Epithelial cell of esophagus (primary cell): ENCODE measurements at regions not wholly inside any gene's neighbourhood (a gene's known extent, or its start where the extent isn't known, plus 50 kb on each side); places are given as distances from the start of the nearest gene placed in this dataset.
"Not testable (repeated sequence)": the region's sequence is repeated elsewhere in the genome, so short reads cannot be mapped to it uniquely, and the experiment has no call there.

ENCODE experiments used
- DNase-seq: peaks from one replicate; pipeline ENCODE4 v3.0.0; 2010; ENCODE audit warnings: low read depth
- H3K4me3 ChIP-seq: 2 replicates; pipeline ENCODE4 v1.5.1; 2011; ENCODE audit warnings: mild to moderate bottlenecking, low read length, control low read depth
- CTCF ChIP-seq: IDR thresholded peaks from 2 replicates; pipeline ENCODE4 v1.5.1; 2011; ENCODE audit warnings: low read depth, mild to moderate bottlenecking, low read length, control low read depth, inconsistent platforms; ENCODE audit not compliant: insufficient read depth; ENCODE audit errors: missing control alignments

GRCh38 chr9:97220894-97221477, 86.5 kb upstream of the CCDC180 start:
- no peak for DNase-seq
- TF ChIP-seq CTCF, result no peak
- no peak overlapping the region for H3K4me3 ChIP-seq

- not testable (repeated sequence) for DNase-seq, H3K4me3 ChIP-seq
These were observed 87.1 kb upstream of the CCDC180 start for GRCh38 chr9:97220396-97220795.

GRCh38 chr9:97219443-97220140, 87.9 kb upstream of the CCDC180 start:
- H3K4me3 ChIP-seq, DNase-seq: not testable (repeated sequence)

- not testable (repeated sequence) for H3K4me3 ChIP-seq, DNase-seq
These were observed 92.3 kb upstream of the CCDC180 start for GRCh38 chr9:97215127-97215526.

GRCh38 chr9:97214556-97214955, 92.9 kb upstream of the CCDC180 start:
- not testable (repeated sequence) for DNase-seq, H3K4me3 ChIP-seq

GRCh38 chr9:97199683-97200082, 107.8 kb upstream of the CCDC180 start:
- DNase-seq, H3K4me3 ChIP-seq: not testable (repeated sequence)

- H3K4me3 ChIP-seq, result not testable (repeated sequence)
These were observed 113.7 kb upstream of the CCDC180 start for GRCh38 chr9:97193767-97194166.

GRCh38 chr9:97188545-97188944, 118.9 kb upstream of the CCDC180 start:
- DNase-seq, result no peak
- no peak for TF ChIP-seq CTCF
- H3K4me3 ChIP-seq, result no peak overlapping the region

More at GRCh38 chr9:97193767-97194166, 113.7 kb upstream of the CCDC180 start:
- not testable (repeated sequence) for DNase-seq

- H3K4me3 ChIP-seq, DNase-seq: not testable (repeated sequence)
These were observed 119.8 kb upstream of the CCDC180 start for GRCh38 chr9:97187706-97188105.

GRCh38 chr9:97186493-97186892, 121.0 kb upstream of the CCDC180 start:
- no peak overlapping the region for H3K4me3 ChIP-seq
- TF ChIP-seq CTCF, result no peak
- DNase-seq, result no peak

- DNase-seq, H3K4me3 ChIP-seq: not testable (repeated sequence)
These were observed 124.9 kb upstream of the CCDC180 start for GRCh38 chr9:97182532-97182931.

GRCh38 chr9:97179616-97180015, 127.8 kb upstream of the CCDC180 start:
- H3K4me3 ChIP-seq, result no peak overlapping the region
- TF ChIP-seq CTCF, result no peak
- DNase-seq, result peak; percentile 73
